ENCODE measurements at regions not wholly inside any gene's neighbourhood (a gene's known extent, or its start where the extent isn't known, plus 50 kb on each side); places are given as distances from the start of the nearest gene placed in this dataset.
"Not testable (repeated sequence)": the region's sequence is repeated elsewhere in the genome, so short reads cannot be mapped to it uniquely, and the experiment has no call there.

- no peak for DNase-seq (ENCODE audit: low spot score)
- POLR2A ChIA-PET (ENCODE audit: low non-redundant PET): no interaction called here
These were observed 122.7 kb upstream of the FAR2 start for GRCh38 chr12:29026419-29026818.

GRCh38 chr12:29029484-29029883, 119.6 kb upstream of the FAR2 start:
- H3K4me3 ChIP-seq (ENCODE audit: low read depth, low read length, poor library complexity, severe bottlenecking); BruUV-seq (replicated peaks); H3K36me3 ChIP-seq (ENCODE audit: insufficient read depth, low read length, poor library complexity, severe bottlenecking); H3K27ac ChIP-seq (ENCODE audit: low read depth, low read length, poor library complexity, severe bottlenecking); intact Hi-C loops (cut with micrococcal nuclease; ENCODE audit: unreplicated experiment); POLR2A ChIA-PET (ENCODE audit: low non-redundant PET); CTCF ChIA-PET; DNase-seq (ENCODE audit: low spot score); H3K27me3 ChIP-seq (replicated peaks; ENCODE audit: insufficient read depth, low read depth, low read length, poor library complexity); H3K4me1 ChIP-seq (ENCODE audit: insufficient read depth, low read length, poor library complexity, severe bottlenecking); H3K9me3 ChIP-seq (ENCODE audit: low read depth, low read length, poor library complexity, severe bottlenecking): not testable (repeated sequence)

More at GRCh38 chr12:29026419-29026818, 122.7 kb upstream of the FAR2 start:
- Histone ChIP-seq H3K36me3 (ENCODE audit: insufficient read depth, low read length, poor library complexity, severe bottlenecking) (no peaks in the 10 kb centered on the region), H3K9me3 (ENCODE audit: low read depth, low read length, poor library complexity, severe bottlenecking) (no peaks in the 10 kb centered on the region), H3K4me1 (ENCODE audit: insufficient read depth, low read length, poor library complexity, severe bottlenecking) (no peaks in the 10 kb centered on the region), H3K27ac (ENCODE audit: low read depth, low read length, poor library complexity, severe bottlenecking) (no peak overlapping the region), H3K27me3 (replicated peaks; ENCODE audit: insufficient read depth, low read depth, low read length, poor library complexity) (no peaks in the 10 kb centered on the region), H3K4me3 (ENCODE audit: low read depth, low read length, poor library complexity, severe bottlenecking) (no peak overlapping the region)
- TF ChIP-seq EZH2 (IDR thresholded peaks at IDR 0.05; ENCODE audit: borderline replicate concordance, low read depth, low read length, poor library complexity, severe bottlenecking) (no peak), CTCF (conservative IDR thresholded peaks at IDR 0.05; ENCODE audit: low read depth, low read length) (no peak)
- intact Hi-C loops (cut with micrococcal nuclease; ENCODE audit: unreplicated experiment): no loop called here
- no TSS peak for BruUV-seq (replicated peaks)
- CTCF ChIA-PET: no interaction called here

GRCh38 chr12:29030006-29030405, 119.1 kb upstream of the FAR2 start:
- intact Hi-C loops (cut with micrococcal nuclease; ENCODE audit: unreplicated experiment): no loop called here
- DNase-seq (ENCODE audit: low spot score): no peak
- Histone ChIP-seq H3K27me3 (replicated peaks; ENCODE audit: insufficient read depth, low read depth, low read length, poor library complexity) (no peaks in the 10 kb centered on the region), H3K36me3 (ENCODE audit: insufficient read depth, low read length, poor library complexity, severe bottlenecking) (no peaks in the 10 kb centered on the region), H3K9me3 (ENCODE audit: low read depth, low read length, poor library complexity, severe bottlenecking) (no peaks in the 10 kb centered on the region), H3K4me3 (ENCODE audit: low read depth, low read length, poor library complexity, severe bottlenecking) (no peak overlapping the region), H3K4me1 (ENCODE audit: insufficient read depth, low read length, poor library complexity, severe bottlenecking) (peaks cover 4% of the 10 kb centered on the region), H3K27ac (ENCODE audit: low read depth, low read length, poor library complexity, severe bottlenecking) (no peak overlapping the region)
- CTCF ChIA-PET: no interaction called here
- BruUV-seq (replicated peaks): no TSS peak
- TF ChIP-seq CTCF (conservative IDR thresholded peaks at IDR 0.05; ENCODE audit: low read depth, low read length): no peak
- POLR2A ChIA-PET (ENCODE audit: low non-redundant PET): no interaction called here

- BruUV-seq (replicated peaks): no TSS peak
These were observed 116.6 kb upstream of the FAR2 start for GRCh38 chr12:29032446-29032845.

More at GRCh38 chr12:29032446-29032845, 116.6 kb upstream of the FAR2 start:
- H3K4me1 ChIP-seq (ENCODE audit: insufficient read depth, low read length, poor library complexity, severe bottlenecking): peaks cover 4% of the 10 kb centered on the region
- no peak overlapping the region for H3K4me3 ChIP-seq (ENCODE audit: low read depth, low read length, poor library complexity, severe bottlenecking)
- H3K27ac ChIP-seq (ENCODE audit: low read depth, low read length, poor library complexity, severe bottlenecking): no peak overlapping the region
- no peaks in the 10 kb centered on the region for H3K27me3 ChIP-seq (replicated peaks; ENCODE audit: insufficient read depth, low read depth, low read length, poor library complexity)
- POLR2A ChIA-PET (ENCODE audit: low non-redundant PET): interaction anchor here (0.7 kb wide), 1 partner anchor 156 kb away, joined by 5 read pairs; no protein-coding TSS in a partner anchor
- intact Hi-C loops (cut with micrococcal nuclease; ENCODE audit: unreplicated experiment): no loop called here
- no peak for DNase-seq (ENCODE audit: low spot score)
- no peaks in the 10 kb centered on the region for H3K9me3 ChIP-seq (ENCODE audit: low read depth, low read length, poor library complexity, severe bottlenecking)
- CTCF ChIA-PET: no interaction called here
- no peak for TF ChIP-seq CTCF (conservative IDR thresholded peaks at IDR 0.05; ENCODE audit: low read depth, low read length)
- no peak for TF ChIP-seq EZH2 (IDR thresholded peaks at IDR 0.05; ENCODE audit: borderline replicate concordance, low read depth, low read length, poor library complexity, severe bottlenecking)
- H3K36me3 ChIP-seq (ENCODE audit: insufficient read depth, low read length, poor library complexity, severe bottlenecking): no peaks in the 10 kb centered on the region
